SK-N-SH treated with all-trans-retinoic acid at 6 μM for 48 hours (cell line): ENCODE measurements at regions not wholly inside any gene's neighbourhood (a gene's known extent, or its start where the extent isn't known, plus 50 kb on each side); places are given as distances from the start of the nearest gene placed in this dataset.

ENCODE experiments used
- ATAC-seq: fragments of 200-7000 bp; cut with Tn5 transposase; 3 replicates; pipeline ENCODE4 v1.9.1; 2020; ENCODE audit warnings: mild to moderate bottlenecking, moderate library complexity
- BACH2 ChIP-seq: fragments of 250-450 bp; sonication (Bioruptor Pico); IDR thresholded peaks from 2 replicates; pipeline ENCODE4 v1.9.0; 2021; ENCODE audit warnings: mild to moderate bottlenecking, borderline replicate concordance
- ESRRG ChIP-seq: fragments of 250-450 bp; sonication (Bioruptor Pico); IDR thresholded peaks from 2 replicates; pipeline ENCODE4 v1.6.1; 2021; ENCODE audit warnings: mild to moderate bottlenecking
- ISL1 ChIP-seq: fragments of 250-450 bp; sonication (Bioruptor Pico); IDR thresholded peaks from 2 replicates; pipeline ENCODE4 v2.1.2; 2022; ENCODE audit warnings: mild to moderate bottlenecking, moderate library complexity
- OSR1 ChIP-seq: fragments of 250-450 bp; sonication (Bioruptor Pico); IDR thresholded peaks from 2 replicates; pipeline ENCODE4 v1.8.0; 2022; ENCODE audit warnings: moderate library complexity, mild to moderate bottlenecking, inconsistent platforms
- PPARA ChIP-seq: fragments of 250-450 bp; sonication (Bioruptor Pico); IDR thresholded peaks from 2 replicates; pipeline ENCODE4 v1.5.0; 2020; ENCODE audit warnings: mild to moderate bottlenecking, borderline replicate concordance
- RARB ChIP-seq: fragments of 250-450 bp; sonication (Bioruptor Pico); IDR thresholded peaks from 2 replicates; pipeline ENCODE4 v1.8.0; 2021; ENCODE audit warnings: mild to moderate bottlenecking, moderate library complexity
- SNAI2 ChIP-seq: fragments of 250-450 bp; sonication (Bioruptor Pico); IDR thresholded peaks from 2 replicates; pipeline ENCODE4 v1.5.0; 2020; ENCODE audit warnings: mild to moderate bottlenecking, moderate library complexity
- TOX ChIP-seq: fragments of 250-450 bp; sonication (Bioruptor Pico); IDR thresholded peaks from 2 replicates; pipeline ENCODE4 v1.8.0; 2021; ENCODE audit warnings: mild to moderate bottlenecking, moderate library complexity, borderline replicate concordance
- ZC3H10 ChIP-seq: fragments of 250-450 bp; sonication (Bioruptor Pico); IDR thresholded peaks from 2 replicates; pipeline ENCODE4 v1.5.1; 2021; ENCODE audit warnings: mild to moderate bottlenecking, moderate library complexity
- ZFP3 ChIP-seq: fragments of 250-450 bp; sonication (Bioruptor Pico); IDR thresholded peaks from 2 replicates; pipeline ENCODE4 v1.5.0; 2020; ENCODE audit warnings: mild to moderate bottlenecking, moderate library complexity
- ZNF565 ChIP-seq: fragments of 450-650 bp; formaldehyde crosslinking; conservative IDR thresholded peaks from 2 replicates; pipeline ENCODE4 v1.5.0; 2020; ENCODE audit warnings: low read depth, mild to moderate bottlenecking, moderate library complexity
- ZNF70 ChIP-seq: fragments of 450-650 bp; formaldehyde crosslinking; IDR thresholded peaks from 2 replicates; pipeline ENCODE4 v1.5.0; 2020; ENCODE audit warnings: mild to moderate bottlenecking, moderate library complexity
- ZNF8 ChIP-seq: fragments of 450-650 bp; formaldehyde crosslinking; IDR thresholded peaks from 2 replicates; pipeline ENCODE4 v1.5.0; 2020; ENCODE audit warnings: mild to moderate bottlenecking, moderate library complexity
- TF ChIP-seq, protein P1 (sequence below): fragments of 250-450 bp; sonication (Bioruptor Pico); IDR thresholded peaks from 2 replicates; pipeline ENCODE4 v1.5.1; 2020; ENCODE audit warnings: low read depth, mild to moderate bottlenecking, moderate library complexity
- TF ChIP-seq, protein P2 (sequence below): fragments of 250-450 bp; sonication (Bioruptor Pico); IDR thresholded peaks from 2 replicates; pipeline ENCODE4 v1.5.1; 2021; ENCODE audit warnings: mild to moderate bottlenecking, moderate library complexity
- TF ChIP-seq, protein P3 (sequence below): fragments of 250-450 bp; sonication (Bioruptor Pico); IDR thresholded peaks from 2 replicates; pipeline ENCODE4 v1.8.0; 2020; ENCODE audit warnings: mild to moderate bottlenecking, moderate library complexity, borderline replicate concordance
- TF ChIP-seq, protein P4 (sequence below): fragments of 250-450 bp; sonication (Bioruptor Pico); IDR thresholded peaks from 2 replicates; pipeline ENCODE4 v1.8.0; 2021; ENCODE audit warnings: low read depth, mild to moderate bottlenecking, moderate library complexity, borderline replicate concordance
- TF ChIP-seq, protein P5 (sequence below): fragments of 250-450 bp; sonication (Bioruptor Pico); IDR thresholded peaks from 2 replicates; pipeline ENCODE4 v1.5.0; 2020; ENCODE audit warnings: mild to moderate bottlenecking, moderate library complexity

DNA sequence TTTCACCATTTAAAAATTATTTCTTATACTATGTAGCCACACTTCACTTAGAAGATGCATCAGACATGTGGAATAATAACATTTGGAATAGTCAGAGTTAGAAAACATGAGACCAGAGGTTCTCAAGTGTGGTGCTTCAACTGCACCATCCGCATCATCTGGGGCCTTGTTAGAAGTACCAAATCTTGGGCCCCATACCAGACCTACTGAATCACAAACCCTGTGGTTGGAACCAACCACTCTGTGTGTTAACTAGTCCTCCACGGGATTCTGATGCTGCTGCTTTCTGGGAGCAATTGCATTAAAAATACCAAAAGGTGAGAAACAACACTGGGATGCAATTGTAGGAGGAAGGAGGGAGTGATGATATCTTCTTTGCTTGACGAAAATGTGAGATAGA, 125.2 kb downstream of the GNAT3 start:
- TF ChIP-seq ZC3H10: no peak
- TF ChIP-seq, protein P1, sequence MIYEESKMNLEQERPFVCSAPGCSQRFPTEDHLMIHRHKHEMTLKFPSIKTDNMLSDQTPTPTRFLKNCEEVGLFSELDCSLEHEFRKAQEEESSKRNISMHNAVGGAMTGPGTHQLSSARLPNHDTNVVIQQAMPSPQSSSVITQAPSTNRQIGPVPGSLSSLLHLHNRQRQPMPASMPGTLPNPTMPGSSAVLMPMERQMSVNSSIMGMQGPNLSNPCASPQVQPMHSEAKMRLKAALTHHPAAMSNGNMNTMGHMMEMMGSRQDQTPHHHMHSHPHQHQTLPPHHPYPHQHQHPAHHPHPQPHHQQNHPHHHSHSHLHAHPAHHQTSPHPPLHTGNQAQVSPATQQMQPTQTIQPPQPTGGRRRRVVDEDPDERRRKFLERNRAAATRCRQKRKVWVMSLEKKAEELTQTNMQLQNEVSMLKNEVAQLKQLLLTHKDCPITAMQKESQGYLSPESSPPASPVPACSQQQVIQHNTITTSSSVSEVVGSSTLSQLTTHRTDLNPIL (CRISPR knock-in tag): no peak
- no peak for TF ChIP-seq SNAI2 (CRISPR knock-in tag)
- TF ChIP-seq TOX (CRISPR knock-in tag): no peak
- TF ChIP-seq, protein P2, sequence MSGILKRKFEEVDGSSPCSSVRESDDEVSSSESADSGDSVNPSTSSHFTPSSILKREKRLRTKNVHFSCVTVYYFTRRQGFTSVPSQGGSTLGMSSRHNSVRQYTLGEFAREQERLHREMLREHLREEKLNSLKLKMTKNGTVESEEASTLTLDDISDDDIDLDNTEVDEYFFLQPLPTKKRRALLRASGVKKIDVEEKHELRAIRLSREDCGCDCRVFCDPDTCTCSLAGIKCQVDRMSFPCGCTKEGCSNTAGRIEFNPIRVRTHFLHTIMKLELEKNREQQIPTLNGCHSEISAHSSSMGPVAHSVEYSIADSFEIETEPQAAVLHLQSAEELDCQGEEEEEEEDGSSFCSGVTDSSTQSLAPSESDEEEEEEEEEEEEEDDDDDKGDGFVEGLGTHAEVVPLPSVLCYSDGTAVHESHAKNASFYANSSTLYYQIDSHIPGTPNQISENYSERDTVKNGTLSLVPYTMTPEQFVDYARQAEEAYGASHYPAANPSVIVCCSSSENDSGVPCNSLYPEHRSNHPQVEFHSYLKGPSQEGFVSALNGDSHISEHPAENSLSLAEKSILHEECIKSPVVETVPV (CRISPR knock-in tag): no peak
- TF ChIP-seq, protein P3, sequence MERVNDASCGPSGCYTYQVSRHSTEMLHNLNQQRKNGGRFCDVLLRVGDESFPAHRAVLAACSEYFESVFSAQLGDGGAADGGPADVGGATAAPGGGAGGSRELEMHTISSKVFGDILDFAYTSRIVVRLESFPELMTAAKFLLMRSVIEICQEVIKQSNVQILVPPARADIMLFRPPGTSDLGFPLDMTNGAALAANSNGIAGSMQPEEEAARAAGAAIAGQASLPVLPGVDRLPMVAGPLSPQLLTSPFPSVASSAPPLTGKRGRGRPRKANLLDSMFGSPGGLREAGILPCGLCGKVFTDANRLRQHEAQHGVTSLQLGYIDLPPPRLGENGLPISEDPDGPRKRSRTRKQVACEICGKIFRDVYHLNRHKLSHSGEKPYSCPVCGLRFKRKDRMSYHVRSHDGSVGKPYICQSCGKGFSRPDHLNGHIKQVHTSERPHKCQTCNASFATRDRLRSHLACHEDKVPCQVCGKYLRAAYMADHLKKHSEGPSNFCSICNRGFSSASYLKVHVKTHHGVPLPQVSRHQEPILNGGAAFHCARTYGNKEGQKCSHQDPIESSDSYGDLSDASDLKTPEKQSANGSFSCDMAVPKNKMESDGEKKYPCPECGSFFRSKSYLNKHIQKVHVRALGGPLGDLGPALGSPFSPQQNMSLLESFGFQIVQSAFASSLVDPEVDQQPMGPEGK (CRISPR knock-in tag): no peak
- no peak for TF ChIP-seq ZNF565 (CRISPR knock-in tag)
- no peak for TF ChIP-seq ISL1 (CRISPR knock-in tag)
- no peak for TF ChIP-seq OSR1 (CRISPR knock-in tag)
- ATAC-seq: no peak

GRCh38 chr7:80385508-80385907, 126.4 kb downstream of the GNAT3 start:
- TF ChIP-seq, protein P4, sequence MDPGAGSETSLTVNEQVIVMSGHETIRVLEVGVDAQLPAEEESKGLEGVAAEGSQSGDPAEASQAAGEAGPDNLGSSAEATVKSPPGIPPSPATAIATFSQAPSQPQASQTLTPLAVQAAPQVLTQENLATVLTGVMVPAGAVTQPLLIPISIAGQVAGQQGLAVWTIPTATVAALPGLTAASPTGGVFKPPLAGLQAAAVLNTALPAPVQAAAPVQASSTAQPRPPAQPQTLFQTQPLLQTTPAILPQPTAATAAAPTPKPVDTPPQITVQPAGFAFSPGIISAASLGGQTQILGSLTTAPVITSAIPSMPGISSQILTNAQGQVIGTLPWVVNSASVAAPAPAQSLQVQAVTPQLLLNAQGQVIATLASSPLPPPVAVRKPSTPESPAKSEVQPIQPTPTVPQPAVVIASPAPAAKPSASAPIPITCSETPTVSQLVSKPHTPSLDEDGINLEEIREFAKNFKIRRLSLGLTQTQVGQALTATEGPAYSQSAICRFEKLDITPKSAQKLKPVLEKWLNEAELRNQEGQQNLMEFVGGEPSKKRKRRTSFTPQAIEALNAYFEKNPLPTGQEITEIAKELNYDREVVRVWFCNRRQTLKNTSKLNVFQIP (CRISPR knock-in tag): no peak
- TF ChIP-seq, protein P5, sequence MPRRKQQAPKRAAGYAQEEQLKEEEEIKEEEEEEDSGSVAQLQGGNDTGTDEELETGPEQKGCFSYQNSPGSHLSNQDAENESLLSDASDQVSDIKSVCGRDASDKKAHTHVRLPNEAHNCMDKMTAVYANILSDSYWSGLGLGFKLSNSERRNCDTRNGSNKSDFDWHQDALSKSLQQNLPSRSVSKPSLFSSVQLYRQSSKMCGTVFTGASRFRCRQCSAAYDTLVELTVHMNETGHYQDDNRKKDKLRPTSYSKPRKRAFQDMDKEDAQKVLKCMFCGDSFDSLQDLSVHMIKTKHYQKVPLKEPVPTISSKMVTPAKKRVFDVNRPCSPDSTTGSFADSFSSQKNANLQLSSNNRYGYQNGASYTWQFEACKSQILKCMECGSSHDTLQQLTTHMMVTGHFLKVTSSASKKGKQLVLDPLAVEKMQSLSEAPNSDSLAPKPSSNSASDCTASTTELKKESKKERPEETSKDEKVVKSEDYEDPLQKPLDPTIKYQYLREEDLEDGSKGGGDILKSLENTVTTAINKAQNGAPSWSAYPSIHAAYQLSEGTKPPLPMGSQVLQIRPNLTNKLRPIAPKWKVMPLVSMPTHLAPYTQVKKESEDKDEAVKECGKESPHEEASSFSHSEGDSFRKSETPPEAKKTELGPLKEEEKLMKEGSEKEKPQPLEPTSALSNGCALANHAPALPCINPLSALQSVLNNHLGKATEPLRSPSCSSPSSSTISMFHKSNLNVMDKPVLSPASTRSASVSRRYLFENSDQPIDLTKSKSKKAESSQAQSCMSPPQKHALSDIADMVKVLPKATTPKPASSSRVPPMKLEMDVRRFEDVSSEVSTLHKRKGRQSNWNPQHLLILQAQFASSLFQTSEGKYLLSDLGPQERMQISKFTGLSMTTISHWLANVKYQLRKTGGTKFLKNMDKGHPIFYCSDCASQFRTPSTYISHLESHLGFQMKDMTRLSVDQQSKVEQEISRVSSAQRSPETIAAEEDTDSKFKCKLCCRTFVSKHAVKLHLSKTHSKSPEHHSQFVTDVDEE: no peak
- no peak for TF ChIP-seq ISL1 (CRISPR knock-in tag)
- TF ChIP-seq TOX (CRISPR knock-in tag): no peak
- no peak for TF ChIP-seq ESRRG
- no peak for TF ChIP-seq PPARA
- no peak for TF ChIP-seq BACH2 (CRISPR knock-in tag)
- TF ChIP-seq, protein P1 (CRISPR knock-in tag): no peak
- TF ChIP-seq ZFP3 (CRISPR knock-in tag): no peak
- no peak for ATAC-seq

DNA sequence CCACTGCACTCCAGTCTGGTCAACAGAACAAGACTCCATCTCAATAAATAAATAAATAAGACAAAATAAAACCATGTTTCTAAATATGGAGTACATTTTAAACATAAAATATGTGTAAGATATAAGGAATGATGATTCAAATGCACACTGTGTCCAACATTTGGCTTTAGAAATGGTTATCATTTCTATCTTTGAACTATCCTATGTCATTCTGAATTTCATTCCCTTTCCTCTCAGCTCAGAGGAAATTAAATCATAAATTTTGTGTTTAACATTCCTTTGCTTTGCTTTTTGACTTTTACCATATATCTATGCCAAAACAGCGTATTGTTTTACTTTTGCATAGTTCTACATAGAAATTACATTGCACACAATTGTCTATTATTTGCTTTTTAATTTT, 130.9 kb downstream of the GNAT3 start:
- peak; percentile 77 for ATAC-seq

DNA sequence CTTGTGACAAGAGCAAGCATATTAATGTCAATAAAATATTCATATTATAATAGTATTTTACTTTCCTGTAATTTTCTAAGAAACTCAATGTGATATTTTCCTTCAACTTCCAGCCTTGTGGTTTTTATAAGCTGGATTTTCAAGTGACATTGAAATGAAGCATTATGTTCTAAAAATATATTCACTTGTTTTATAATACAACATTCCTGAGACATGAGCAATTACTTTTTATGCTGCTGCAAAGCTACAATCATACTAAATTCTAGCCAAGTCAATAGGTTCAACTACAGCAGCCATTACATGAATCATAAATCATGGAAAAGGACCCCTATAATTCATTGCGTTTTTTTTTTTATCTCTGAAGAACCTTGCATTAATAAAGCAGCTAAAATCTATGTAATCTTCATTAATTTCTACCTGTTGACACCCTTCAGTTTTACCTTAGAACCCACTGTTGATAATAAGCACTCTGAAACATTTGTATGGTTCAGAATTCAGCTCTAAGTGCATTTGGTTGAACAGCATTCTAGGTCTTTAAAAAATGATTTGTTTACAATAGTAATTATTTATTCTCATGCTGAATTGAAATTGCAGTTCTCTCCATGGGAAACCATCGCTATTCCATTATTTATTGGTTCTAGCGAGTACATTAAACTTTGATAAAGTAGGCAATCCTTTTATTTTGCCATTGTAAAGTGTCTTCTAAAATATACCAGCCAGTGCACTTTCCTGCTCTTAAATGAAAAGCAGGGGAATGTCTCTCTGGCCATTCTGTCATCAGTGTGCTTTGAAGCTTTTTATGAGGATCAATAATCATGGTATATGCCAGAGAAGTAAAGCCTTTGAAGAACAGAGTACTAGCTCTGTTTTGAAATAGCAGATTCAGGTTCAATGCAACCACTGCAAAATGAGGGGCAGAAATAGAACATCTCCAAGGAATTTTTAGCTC, 132.6 kb downstream of the GNAT3 start:
- ATAC-seq: peak; percentile 82
- TF ChIP-seq, protein P5: no peak
- TF ChIP-seq RARB (CRISPR knock-in tag) (peak; percentile 91), ZNF70 (CRISPR knock-in tag) (no peak), ZNF8 (no peak)
- TF ChIP-seq, protein P4 (CRISPR knock-in tag): 0 out of 2 replicates have a peak, but pooled peaks have one; percentile 84

More for the DNA sequence above, 130.9 kb downstream of the GNAT3 start:
- peak; percentile 96 for TF ChIP-seq ISL1 (CRISPR knock-in tag)
- TF ChIP-seq ZFP3 (CRISPR knock-in tag): no peak
